Activated CD4-positive, alpha-beta T cell treated with anti-CD3 and anti-CD28 coated beads, Interleukin-2, amount 50 U/mL, for 48 hours (primary cell): ENCODE measurements at regions not wholly inside any gene's neighbourhood (a gene's known extent, or its start where the extent isn't known, plus 50 kb on each side); places are given as distances from the start of the nearest gene placed in this dataset.
A peak's percentile ranks its signal among the peaks of the same experiment; 100 is the strongest.
"Not testable (repeated sequence)": the region's sequence is repeated elsewhere in the genome, so short reads cannot be mapped to it uniquely, and the experiment has no call there.

Experiments
- DNase-seq, 2 experiments: peaks; one replicate each; pipeline ENCODE4 v3.0.0-alpha.2; 2020

GRCh38 chr9:23006127-23006526, 559.5 kb downstream of the DMRTA1 start:
- DNase-seq: no peak

- no peak for DNase-seq
Observed at GRCh38 chr9:23011669-23012068, 565.0 kb downstream of the DMRTA1 start.

DNA sequence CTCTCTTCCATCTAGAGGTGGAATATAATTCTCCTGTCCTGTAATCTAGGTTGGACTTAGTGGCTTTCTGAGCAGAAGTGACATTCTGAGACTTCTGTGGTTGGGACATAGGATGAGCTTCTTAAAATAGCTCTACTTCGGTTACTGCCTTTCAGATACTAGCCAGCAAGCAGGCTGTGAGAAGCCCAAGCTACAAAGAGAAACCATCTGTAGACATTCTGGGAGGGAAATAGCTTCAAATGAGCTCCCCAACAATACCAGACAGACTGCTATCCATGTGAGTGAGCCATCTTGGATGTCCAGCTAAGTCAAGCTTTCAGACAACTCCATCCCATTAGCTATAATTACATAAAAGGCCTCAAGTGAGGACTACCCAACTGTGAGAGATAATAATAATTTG, 568.9 kb downstream of the DMRTA1 start:
- DNase-seq: no peak

- DNase-seq: no peak
Observed at GRCh38 chr9:23036416-23036815, 589.8 kb downstream of the DMRTA1 start.

DNA sequence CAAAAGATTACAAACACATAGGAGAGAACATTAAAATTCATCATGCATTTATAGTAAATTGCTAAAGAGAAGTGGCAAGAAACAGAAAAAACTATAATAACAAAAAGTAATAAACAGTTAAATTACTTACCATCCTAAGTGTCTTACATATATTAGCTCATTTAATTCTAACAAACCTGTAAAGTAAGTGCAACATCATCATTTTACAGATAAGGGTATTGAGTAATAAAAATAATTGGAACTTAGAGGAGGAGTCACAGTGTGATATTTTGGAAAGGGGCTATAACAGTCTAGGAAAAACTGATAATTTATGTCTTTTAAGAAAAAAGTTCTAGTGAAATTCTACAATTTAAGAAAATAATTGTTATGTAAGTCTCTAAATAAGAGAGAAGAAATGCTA, 592.8 kb downstream of the DMRTA1 start:
- no peak for DNase-seq

DNA sequence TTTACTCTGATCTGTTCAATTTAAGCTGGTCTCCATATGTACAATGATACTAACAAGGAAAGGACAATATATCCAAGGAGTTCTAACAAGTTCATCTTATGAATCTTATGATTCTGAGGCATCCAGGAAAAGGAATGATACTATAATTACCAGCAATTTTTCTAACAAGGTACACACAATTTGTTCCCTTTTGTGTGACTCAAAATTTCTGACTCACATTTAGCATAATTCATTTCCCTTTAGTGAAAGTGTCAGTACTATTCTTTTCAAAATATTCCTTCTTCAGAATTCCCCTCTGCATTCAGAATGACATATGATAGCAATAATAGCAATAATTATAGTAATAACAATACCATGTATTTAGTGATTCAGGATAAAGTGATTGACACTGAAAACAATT, 594.8 kb downstream of the DMRTA1 start:
- DNase-seq: no peak

DNA sequence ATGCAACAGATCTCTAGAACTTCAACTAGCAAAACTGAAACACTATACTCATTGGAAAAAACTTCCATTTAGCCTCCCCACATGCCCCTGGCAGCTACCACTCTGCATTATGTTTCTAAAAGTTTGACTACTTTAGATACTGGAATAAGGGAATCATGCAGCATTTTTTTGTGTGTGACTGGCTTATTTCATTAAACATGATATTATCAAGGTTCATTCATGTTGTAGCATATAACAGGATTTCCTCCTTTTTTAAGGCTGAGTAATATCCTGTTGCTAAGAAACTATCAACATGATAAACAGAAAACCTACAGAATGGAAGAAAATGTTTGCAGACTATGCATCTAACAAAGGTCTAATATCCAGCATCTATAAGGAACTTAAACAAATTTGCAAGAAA, 597.9 kb downstream of the DMRTA1 start:
- DNase-seq: no peak

DNA sequence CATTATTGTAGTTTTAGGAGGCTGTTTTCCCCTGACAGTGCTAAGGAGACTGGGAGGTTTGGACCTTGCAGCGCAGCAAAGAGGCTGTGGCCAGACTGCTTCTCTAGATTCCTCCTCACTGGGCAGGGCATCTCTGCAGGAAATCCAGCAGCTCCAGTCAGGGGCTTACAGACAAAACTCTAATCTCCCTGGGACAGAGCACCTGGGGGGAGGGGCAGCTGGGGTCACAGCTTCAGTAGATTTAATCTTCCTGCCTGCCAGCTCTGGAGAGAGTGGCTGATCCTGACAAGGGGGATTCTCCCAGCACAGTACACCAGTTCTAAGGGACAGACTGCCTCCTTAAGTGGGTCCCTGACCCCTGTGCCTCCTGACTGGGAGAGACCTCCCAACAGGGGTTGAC, 599.4 kb downstream of the DMRTA1 start:
- DNase-seq: not testable (repeated sequence)

DNA sequence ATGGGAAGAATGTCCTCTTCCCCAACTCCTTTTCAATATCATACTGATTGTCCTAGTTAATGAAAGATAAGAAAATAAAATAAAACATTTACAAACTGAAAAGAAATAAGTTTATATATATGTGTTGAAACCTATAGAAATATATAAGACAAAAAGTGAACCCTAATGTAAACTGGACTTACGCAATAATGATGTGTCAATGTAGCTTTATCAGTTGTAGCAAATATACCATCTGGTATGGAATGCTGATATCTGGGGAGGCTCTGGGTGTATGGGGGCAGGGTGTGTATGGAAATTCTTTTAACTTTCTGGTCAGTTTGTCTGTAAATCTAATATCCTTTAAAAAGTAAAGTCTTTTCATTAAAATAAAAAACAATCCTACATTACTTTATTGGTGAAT, 603.9 kb downstream of the DMRTA1 start:
- DNase-seq: no peak

DNA sequence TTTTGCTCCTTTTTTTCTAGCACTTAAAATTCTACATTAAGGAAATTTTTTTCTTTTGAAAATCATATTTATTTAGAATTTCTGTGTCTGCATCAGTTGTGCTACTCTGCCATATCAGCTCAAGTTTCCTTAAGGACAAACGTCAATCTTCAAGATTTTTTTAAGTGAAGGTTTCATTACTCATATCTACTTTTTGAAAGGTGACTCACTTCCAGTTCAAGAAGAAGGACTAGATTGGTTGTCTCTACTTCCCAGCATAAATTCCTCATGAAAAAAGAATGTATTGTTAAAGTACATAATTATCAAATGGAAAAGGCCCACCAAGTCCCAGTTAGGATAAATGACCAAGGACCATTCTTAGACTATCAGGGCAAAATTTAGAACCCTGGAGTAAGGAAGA, 626.5 kb downstream of the DMRTA1 start:
- DNase-seq: no peak

GRCh38 chr9:23079798-23080197, 633.2 kb downstream of the DMRTA1 start:
- no peak for DNase-seq

DNA sequence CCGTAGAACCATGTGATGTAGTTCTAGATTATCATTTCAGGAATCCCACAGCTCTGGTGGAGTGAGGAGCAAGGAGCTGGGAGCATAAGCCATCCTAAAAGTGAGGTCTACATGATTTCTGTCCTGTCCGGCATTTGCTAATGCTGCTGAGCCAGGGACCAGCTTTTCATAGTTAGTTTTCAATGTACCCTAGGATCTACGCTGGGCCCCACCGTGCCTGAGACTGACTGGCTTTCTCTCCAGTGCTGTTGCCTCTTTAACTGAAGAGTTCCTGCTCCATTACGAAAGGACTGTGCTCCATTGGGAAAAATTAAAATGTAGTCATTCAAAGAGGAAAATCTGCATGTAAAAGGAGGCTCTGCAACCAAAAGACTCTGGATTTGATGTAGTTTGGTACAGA, 634.8 kb downstream of the DMRTA1 start:
- DNase-seq: no peak

- no peak for DNase-seq
Observed at GRCh38 chr9:23088932-23089364, 642.3 kb downstream of the DMRTA1 start.

GRCh38 chr9:23117616-23118015, 671.0 kb downstream of the DMRTA1 start:
- DNase-seq: no peak

DNA sequence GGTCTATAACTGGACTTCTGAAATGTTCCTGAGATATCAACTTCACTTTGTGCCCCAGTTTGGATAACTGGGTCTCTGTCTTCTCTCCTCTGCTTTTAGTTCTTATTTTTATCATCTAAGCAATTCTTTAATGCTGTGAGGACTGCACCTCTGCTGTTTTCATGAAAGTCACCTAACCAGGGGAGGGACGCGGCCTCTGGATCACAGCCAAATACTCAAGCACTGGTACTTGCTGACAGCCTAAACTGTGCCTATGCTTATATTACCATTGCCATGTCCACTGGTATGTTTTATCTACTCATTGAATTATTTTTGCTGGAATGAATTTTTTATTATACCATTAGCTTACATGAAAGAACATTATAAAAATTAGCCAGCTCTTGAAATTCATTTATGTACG, 674.0 kb downstream of the DMRTA1 start:
- DNase-seq: no peak

DNA sequence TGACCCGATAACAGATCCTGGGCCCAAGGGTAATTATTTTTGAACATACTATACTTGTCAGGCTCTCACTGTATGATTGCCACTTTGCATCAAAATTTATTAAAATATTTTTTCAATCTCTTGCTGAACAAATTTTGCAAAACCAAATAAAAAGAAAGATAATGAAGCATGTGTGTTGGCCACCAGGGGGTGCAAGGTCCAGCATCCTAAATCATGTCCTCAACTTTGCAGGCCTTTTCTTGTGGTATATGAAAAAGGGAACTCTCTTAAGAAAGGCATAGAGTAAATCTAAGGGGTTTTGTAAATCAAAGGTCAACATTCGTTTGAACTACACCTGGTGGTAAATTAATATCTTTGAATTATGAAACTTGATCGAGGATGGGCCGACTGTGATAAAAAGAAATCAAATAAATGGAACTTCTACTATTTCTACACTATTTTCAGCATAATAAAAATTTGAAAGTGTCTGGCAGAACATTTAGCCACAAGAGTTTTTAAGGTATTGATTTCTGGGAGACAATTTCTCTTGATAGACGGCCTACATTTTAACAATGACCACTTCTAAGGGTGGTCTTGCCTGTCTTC, 676.5 kb downstream of the DMRTA1 start:
- DNase-seq: peak in 1 of 2 experiments; percentile 4

GRCh38 chr9:23145467-23145866, 680.6 kb downstream of the ELAVL2 start:
- DNase-seq: no peak

DNA sequence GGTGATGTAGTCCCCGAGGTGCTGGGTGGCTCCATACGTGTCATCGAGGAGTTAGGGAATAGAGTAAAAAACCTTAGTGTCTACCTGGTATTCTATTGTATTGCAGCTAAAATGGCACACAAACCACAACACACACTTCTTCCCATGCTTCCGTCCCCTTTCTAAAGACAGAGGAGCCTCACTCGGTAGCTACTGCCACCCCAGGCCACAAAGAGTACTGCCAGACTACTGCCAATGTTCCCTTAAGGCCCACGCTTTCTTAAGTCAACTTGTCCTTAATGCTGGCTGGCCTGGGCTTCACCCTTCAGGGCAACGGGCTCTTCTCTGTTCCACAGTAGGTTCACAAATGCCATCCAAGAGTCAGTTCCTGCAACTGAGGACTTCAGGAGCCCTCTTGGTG, 673.0 kb downstream of the ELAVL2 start:
- DNase-seq: no peak

- DNase-seq: no peak
Observed at GRCh38 chr9:23160491-23160890, 665.5 kb downstream of the ELAVL2 start.

GRCh38 chr9:23160952-23161469, 665.0 kb downstream of the ELAVL2 start:
- no peak for DNase-seq

- no peak for DNase-seq
Observed at GRCh38 chr9:23162789-23163188, 663.3 kb downstream of the ELAVL2 start.

DNA sequence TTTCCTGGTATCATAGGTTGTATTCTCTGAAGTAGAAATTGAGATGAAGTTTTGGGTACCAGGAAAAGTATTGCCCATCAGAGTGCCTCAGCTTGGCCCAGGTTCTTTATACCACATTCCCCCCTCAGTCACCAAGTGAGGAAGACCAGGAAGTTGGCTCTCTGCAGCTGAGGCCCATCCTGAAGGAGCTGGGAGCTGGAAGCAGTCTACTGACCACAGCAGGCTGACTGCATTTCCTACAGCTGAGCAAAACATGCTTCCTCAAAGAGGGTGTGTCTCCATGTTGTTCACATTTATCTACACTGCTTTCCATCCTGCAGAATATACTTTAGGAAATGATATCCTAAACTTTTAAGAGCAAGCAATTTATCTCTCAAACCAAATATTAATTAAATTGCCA, 654.6 kb downstream of the ELAVL2 start:
- DNase-seq: no peak

DNA sequence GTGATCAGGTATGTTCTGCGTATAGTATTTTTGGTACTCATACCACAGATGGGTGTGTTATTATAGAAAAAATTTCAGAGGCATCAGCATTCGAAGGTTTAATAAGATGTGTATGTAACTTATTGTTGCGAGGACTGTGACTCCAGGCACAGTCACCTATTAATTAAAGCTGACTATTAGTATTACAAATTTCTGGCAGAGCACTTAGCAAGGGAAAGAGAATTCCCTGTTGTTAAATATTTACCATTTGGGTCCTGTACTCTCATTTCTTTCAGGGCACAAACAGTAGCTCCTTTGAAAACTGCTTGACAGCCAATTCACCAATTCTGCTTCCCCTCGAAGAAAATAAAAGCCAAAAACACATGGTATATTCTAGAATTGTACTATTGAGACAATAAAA, 653.8 kb downstream of the ELAVL2 start:
- DNase-seq: no peak

DNA sequence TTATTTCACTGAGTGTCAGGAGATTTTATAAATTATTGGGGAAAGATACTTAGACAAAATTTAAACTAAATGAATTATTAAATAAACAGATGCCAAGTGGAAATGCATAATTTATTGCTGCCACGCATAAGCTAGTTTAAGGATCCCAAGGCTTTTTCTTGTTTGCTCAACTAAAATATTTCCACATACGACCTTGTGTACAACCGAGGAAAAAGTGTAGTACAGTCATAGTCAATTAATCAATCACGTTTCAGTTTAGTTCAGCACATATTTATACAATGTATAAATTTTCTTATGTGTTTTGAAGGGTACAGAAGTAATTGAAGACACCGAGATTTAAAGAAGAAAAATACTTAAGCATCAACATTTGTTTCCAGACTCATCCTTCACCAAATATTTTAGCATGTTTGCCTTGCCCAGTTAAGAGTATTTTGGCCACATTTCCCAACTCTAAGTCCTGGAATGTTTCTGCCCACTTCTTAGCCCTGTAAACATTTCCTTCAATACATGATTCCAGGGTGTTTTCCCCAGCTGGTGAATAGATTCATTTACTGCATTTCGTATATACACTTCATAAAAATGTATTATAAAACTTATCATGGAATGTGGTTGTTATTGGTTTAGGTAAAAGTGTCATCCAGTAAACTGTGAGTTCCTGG, 652.9 kb downstream of the ELAVL2 start:
- no peak for DNase-seq

DNA sequence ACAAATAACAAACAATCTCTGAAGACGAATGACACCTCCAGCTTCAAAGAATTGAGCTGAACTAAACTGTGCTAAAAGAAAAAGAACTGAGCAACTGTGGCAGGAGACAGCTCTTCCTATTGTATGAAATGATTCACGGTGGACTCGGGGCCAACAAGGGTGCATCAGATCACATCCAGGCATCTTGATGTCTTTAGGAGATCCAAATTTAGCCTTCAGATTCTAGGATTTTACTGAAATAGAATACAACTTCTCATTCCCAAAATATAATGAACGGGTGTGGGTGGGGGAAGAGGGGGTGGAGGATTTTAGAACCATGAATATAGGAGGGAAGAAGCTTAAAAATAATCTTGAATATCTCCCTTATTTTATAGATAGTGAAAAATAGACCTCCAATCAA, 631.8 kb downstream of the ELAVL2 start:
- no peak for DNase-seq
